Coronary artery (tissue), 2 donors: ENCODE measurements at regions not wholly inside any gene's neighbourhood (a gene's known extent, or its start where the extent isn't known, plus 50 kb on each side); places are given as distances from the start of the nearest gene placed in this dataset.

ENCODE experiments used
- DNase-seq: peaks from one replicate; pipeline ENCODE4 v3.0.0-alpha.2; 2017; ENCODE audit warnings: low spot score
- H3K27ac ChIP-seq, 2 donors: fragments of 200-600 bp; sonication (generic); one replicate each; pipeline ENCODE4 v1.5.1; 2016 to 2019
- H3K4me3 ChIP-seq: fragments of 200-600 bp; sonication (generic); 2 replicates; pipeline ENCODE4 v1.5.1; 2016; ENCODE audit warnings: mild to moderate bottlenecking, moderate library complexity
- TF ChIP-seq, protein P1 (sequence below): fragments of 200-600 bp; sonication (generic); IDR thresholded peaks from one replicate; pipeline ENCODE4 v1.5.1; 2019; ENCODE audit warnings: antibody characterized with exemption

DNA sequence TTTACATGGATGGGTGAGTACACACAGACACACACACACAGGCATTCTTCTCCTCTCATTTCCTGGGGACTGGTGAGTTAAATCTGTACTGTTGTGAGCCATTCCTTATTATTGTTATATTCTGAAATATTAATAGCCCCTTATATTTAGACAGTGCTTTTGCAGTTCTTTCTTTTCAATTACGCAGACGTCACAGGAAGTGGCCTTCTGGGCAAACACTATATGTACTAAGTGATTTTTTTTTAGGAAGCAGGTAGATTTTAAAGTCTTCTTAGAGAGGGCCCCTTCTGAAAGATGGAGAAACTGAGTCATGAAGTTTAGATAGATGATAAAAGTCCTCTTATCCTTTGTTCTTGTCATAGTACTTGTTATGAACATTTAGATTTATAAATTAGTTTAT lies 1213.6 kb downstream of the VRK1 start:
- DNase-seq: no peak
- TF ChIP-seq, protein P1, sequence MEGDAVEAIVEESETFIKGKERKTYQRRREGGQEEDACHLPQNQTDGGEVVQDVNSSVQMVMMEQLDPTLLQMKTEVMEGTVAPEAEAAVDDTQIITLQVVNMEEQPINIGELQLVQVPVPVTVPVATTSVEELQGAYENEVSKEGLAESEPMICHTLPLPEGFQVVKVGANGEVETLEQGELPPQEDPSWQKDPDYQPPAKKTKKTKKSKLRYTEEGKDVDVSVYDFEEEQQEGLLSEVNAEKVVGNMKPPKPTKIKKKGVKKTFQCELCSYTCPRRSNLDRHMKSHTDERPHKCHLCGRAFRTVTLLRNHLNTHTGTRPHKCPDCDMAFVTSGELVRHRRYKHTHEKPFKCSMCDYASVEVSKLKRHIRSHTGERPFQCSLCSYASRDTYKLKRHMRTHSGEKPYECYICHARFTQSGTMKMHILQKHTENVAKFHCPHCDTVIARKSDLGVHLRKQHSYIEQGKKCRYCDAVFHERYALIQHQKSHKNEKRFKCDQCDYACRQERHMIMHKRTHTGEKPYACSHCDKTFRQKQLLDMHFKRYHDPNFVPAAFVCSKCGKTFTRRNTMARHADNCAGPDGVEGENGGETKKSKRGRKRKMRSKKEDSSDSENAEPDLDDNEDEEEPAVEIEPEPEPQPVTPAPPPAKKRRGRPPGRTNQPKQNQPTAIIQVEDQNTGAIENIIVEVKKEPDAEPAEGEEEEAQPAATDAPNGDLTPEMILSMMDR: no peak
- Histone ChIP-seq H3K27ac (no peak overlapping the region), H3K4me3 (no peak overlapping the region)

DNA sequence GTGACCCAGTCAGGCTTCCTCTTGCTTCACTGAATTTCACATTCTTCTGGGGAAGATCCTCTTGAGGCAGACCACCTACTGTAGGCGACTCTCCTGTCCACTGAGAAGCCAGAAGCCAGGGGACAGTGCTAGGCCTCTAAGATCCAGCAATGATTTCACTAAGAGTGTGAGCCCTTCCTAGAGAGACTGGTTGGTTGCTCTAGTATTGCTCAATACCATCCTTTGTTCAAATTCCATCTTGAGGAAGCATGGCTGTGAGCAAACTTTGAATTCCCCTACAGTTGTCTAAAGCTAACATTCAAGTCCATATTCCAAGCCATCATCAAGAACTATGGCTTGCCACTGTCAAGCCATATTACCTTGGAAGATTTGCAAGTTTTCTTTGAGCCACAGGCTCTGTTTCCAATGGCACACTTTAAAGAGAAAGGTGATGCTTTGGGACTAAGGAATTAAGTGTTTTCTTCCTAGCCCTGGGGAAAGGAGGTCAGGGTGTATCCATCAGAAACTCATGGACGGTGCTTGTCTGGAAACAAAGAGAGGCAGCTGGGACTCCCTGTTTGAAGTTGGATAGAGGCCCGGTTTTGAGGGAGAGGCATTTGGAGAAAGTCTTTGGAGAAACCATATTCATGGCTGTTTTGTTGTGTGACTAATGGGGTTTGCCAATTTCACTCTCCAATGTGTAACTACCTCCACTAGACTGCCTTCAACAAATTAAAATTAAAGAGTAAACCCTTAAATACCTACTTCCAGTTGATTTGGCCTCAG lies 1217.9 kb downstream of the VRK1 start:
- DNase-seq: no peak
- TF ChIP-seq, protein P1: no peak
- H3K27ac ChIP-seq: no peak overlapping the region
- H3K4me3 ChIP-seq: no peak overlapping the region

DNA sequence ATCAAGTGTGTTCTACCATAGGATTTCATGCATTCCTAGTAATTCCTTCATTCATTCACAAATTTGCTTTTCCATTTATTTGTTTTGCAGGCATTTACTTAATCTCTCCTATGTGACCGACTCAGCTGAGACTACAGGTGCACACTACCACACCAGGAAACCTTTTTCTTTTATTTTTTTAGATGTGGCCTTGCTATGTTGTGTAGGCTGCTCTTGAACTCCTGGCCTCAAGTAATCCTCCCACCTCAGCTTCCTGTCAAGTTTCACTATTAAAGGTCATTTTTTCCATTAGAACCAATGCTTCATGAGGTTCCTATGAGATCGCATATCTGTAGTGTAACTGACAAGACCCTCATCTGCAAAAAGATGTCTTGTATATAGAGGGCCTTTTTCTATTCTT lies 1218.7 kb downstream of the VRK1 start:
- H3K27ac ChIP-seq: no peak overlapping the region
- TF ChIP-seq, protein P1: no peak
- no peak for DNase-seq
- H3K4me3 ChIP-seq: no peak overlapping the region

DNA sequence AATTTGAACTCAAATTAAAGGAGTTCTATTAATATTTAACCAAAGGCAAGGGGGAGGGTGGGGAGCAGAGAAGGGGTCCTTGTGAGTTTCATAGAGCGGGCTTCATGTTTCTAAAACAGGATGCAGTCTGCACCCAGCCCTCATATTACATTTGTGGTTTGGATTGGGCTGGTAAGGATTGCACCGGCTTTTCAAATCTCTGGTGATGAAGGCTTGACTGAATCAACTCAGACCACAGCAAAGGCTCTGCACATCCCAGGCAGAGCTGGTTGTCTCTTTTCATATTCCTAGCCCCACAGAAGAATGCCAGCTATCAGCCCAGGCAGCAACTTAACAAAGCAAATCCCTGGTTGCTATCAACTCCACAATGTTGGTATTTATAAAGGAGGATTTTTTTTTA lies 1221.4 kb downstream of the VRK1 start:
- no peak overlapping the region for H3K4me3 ChIP-seq
- DNase-seq: no peak
- TF ChIP-seq, protein P1: no peak
- no peak overlapping the region for H3K27ac ChIP-seq

DNA sequence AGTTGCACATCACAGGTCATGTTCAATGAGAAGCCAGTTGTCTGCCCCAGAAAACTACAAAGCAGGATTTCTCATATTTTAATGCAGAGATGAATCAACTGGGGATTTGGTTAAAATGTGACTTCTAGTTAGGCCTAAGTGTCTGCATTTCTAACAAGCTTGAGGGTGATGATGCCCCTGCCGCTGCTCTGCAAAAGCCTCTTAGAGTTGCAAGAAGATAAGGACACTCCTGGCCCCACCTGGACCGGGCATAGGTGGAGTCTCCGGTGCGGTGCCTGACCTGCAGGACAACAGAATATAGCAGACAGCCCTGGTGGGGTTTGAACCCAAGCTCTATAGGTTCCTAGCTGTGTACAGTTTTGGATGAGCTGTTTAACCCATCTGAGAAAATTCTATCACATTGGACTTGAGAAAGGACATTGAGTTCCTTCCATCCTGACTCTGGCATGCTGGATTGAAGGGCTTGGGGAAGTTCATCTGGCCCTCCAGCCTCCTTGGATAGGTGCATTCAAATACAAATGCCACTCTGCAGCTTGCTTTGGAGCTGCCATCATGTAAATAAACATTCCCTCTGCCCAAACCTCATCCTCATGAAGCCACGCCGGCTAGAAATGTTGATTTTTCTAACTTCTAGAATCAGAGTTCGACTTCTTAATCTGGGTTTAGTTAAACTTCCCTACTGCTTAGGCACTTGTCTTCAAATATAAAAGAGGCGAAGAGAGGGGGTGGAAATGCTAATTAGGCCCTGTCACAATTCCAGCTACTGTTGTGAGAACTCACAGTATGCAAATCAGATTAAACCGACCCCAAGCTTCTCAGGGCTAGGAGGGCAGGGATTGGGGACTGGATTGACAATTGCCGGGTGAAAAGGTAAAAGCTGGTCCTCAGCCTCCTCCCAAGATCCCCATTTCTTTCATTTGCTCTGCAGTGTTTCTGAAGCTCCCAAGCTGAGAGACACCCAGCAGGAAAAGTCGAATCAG lies 1225.6 kb downstream of the VRK1 start:
- no peak for DNase-seq
- no peak overlapping the region for H3K27ac ChIP-seq
- H3K4me3 ChIP-seq: no peak overlapping the region
- TF ChIP-seq, protein P1: no peak

DNA sequence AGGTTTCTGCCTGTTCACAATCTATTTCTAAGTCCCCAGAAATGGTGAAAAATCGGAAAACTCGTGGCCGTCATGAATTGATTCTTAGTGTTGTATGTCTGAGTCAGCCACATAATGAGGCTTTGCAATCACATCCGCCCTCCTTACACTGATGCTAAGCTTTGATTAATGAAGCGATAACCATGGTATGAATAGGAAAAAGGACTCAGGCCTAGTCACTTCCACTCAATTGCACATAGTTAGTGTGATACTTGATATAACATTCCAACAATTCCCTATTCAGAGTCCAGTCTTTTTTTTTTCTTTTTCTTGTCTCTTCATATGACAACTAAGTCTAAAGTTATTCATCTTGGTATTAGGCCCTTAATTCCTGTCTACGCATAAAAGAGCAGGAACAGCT lies 1231.0 kb downstream of the VRK1 start:
- H3K4me3 ChIP-seq: no peak overlapping the region
- DNase-seq: no peak
- TF ChIP-seq, protein P1: no peak

More for the DNA sequence above, 1231.0 kb downstream of the VRK1 start:
- no peak overlapping the region for H3K27ac ChIP-seq
